ENCODE measurements at regions not wholly inside any gene's neighbourhood (a gene's known extent, or its start where the extent isn't known, plus 50 kb on each side); places are given as distances from the start of the nearest gene placed in this dataset.
"Not testable (repeated sequence)": the region's sequence is repeated elsewhere in the genome, so short reads cannot be mapped to it uniquely, and the experiment has no call there.

GRCh38 chr1:234811824-234812223 lies 201.8 kb upstream of the IRF2BP2 start:
- DNase-seq: not testable (repeated sequence)

- DNase-seq: not testable (repeated sequence)
Observed at GRCh38 chr1:234810726-234811125, 200.7 kb upstream of the IRF2BP2 start.

GRCh38 chr1:234809854-234810245 lies 199.9 kb upstream of the IRF2BP2 start:
- not testable (repeated sequence) for DNase-seq

- DNase-seq: not testable (repeated sequence)
Observed at GRCh38 chr1:234808943-234809853, 199.2 kb upstream of the IRF2BP2 start.

- DNase-seq: not testable (repeated sequence)
Observed at GRCh38 chr1:234808459-234808858, 198.5 kb upstream of the IRF2BP2 start.

GRCh38 chr1:234807705-234808104 lies 197.7 kb upstream of the IRF2BP2 start:
- not testable (repeated sequence) for DNase-seq

- DNase-seq: not testable (repeated sequence)
Observed at GRCh38 chr1:234802586-234802985, 192.6 kb upstream of the IRF2BP2 start.

- DNase-seq: not testable (repeated sequence)
Observed at GRCh38 chr1:234801636-234802035, 191.7 kb upstream of the IRF2BP2 start.

- not testable (repeated sequence) for DNase-seq
Observed at GRCh38 chr1:234801147-234801546, 191.2 kb upstream of the IRF2BP2 start.

GRCh38 chr1:234800563-234800962 lies 190.6 kb upstream of the IRF2BP2 start:
- DNase-seq: not testable (repeated sequence)

GRCh38 chr1:234799021-234799689 lies 189.2 kb upstream of the IRF2BP2 start:
- DNase-seq: not testable (repeated sequence)

GRCh38 chr1:234797216-234797615 lies 187.2 kb upstream of the IRF2BP2 start:
- not testable (repeated sequence) for DNase-seq

- not testable (repeated sequence) for DNase-seq
Observed at GRCh38 chr1:234796438-234796792, 186.4 kb upstream of the IRF2BP2 start.

- not testable (repeated sequence) for DNase-seq
Observed at GRCh38 chr1:234795711-234796437, 185.9 kb upstream of the IRF2BP2 start.

- not testable (repeated sequence) for DNase-seq
Observed at GRCh38 chr1:234795007-234795406, 185.0 kb upstream of the IRF2BP2 start.

GRCh38 chr1:234794452-234794851 lies 184.5 kb upstream of the IRF2BP2 start:
- not testable (repeated sequence) for DNase-seq

GRCh38 chr1:234793924-234794323 lies 183.9 kb upstream of the IRF2BP2 start:
- not testable (repeated sequence) for DNase-seq

- DNase-seq: not testable (repeated sequence)
Observed at GRCh38 chr1:234792221-234792864, 182.4 kb upstream of the IRF2BP2 start.

- not testable (repeated sequence) for DNase-seq
Observed at GRCh38 chr1:234791615-234792014, 181.6 kb upstream of the IRF2BP2 start.

- DNase-seq: not testable (repeated sequence)
Observed at GRCh38 chr1:234790333-234790732, 180.4 kb upstream of the IRF2BP2 start.

- not testable (repeated sequence) for DNase-seq
Observed at GRCh38 chr1:234787011-234787584, 177.1 kb upstream of the IRF2BP2 start.

GRCh38 chr1:234785922-234786321 lies 175.9 kb upstream of the IRF2BP2 start:
- not testable (repeated sequence) for DNase-seq
